WTC11 (cell line): ENCODE measurements at regions not wholly inside any gene's neighbourhood (a gene's known extent, or its start where the extent isn't known, plus 50 kb on each side); places are given as distances from the start of the nearest gene placed in this dataset.

ENCODE experiments used
- ATAC-seq: fragments of 200-7000 bp; cut with Tn5 transposase; 2 replicates; pipeline ENCODE4 v1.10.0; 2021; ENCODE audit warnings: mild to moderate bottlenecking, moderate library complexity
- CTCF ChIA-PET: fragments of 300-600 bp; sonication (Branson Sonifier 250); formaldehyde crosslinking; loops from one replicate; lab custom pipeline; 2021; ENCODE audit warnings: antibody characterized with exemption; lab: Charles Lee
- POLR2A ChIA-PET: fragments of 350-600 bp; sonication (Branson Sonifier 250); formaldehyde crosslinking; loops from one replicate; lab custom pipeline; 2021; ENCODE audit warnings: antibody characterized with exemption; lab: Charles Lee
- DNase-seq: peaks from one replicate; pipeline ENCODE4 v3.0.0; 2021; ENCODE audit warnings: low spot score
- H3K27ac Mint-ChIP-seq: 2 replicates; pipeline ENCODE4 v1.8.0; 2021; ENCODE audit warnings: mixed read lengths
- H3K27me3 Mint-ChIP-seq: 2 replicates; pipeline ENCODE4 v1.8.0; 2021; ENCODE audit warnings: low read depth, mild to moderate bottlenecking, moderate library complexity, mixed read lengths
- H3K36me3 Mint-ChIP-seq: 2 replicates; pipeline ENCODE4 v1.8.0; 2021; ENCODE audit warnings: mixed read lengths
- H3K4me1 Mint-ChIP-seq: 2 replicates; pipeline ENCODE4 v1.8.0; 2022; ENCODE audit warnings: mixed read lengths
- H3K4me3 Mint-ChIP-seq: 2 replicates; pipeline ENCODE4 v1.8.0; 2021; ENCODE audit warnings: mild to moderate bottlenecking, moderate library complexity, mixed read lengths
- H3K9me3 Mint-ChIP-seq: 2 replicates; pipeline ENCODE4 v1.8.0; 2021; ENCODE audit warnings: mixed read lengths
- CREM ChIP-seq: sonication (generic); formaldehyde crosslinking; IDR thresholded peaks from 2 replicates; pipeline ENCODE4 v1.8.1; 2022; ENCODE audit warnings: mild to moderate bottlenecking, missing genetic modification reagents, moderate library complexity
- ERG ChIP-seq: fragments of 250-450 bp; sonication (Bioruptor Pico); IDR thresholded peaks from 2 replicates; pipeline ENCODE4 v1.8.0; 2021; ENCODE audit warnings: mild to moderate bottlenecking
- FOXK1 ChIP-seq: sonication (generic); formaldehyde crosslinking; IDR thresholded peaks from 2 replicates; pipeline ENCODE4 v1.8.0; 2022; ENCODE audit warnings: mild to moderate bottlenecking, moderate library complexity, missing genetic modification reagents
- GTF2I ChIP-seq: fragments of 250-450 bp; sonication (Bioruptor Pico); conservative IDR thresholded peaks from 2 replicates; pipeline ENCODE4 v1.4.0; 2021; ENCODE audit warnings: mild to moderate bottlenecking
- HMGA2 ChIP-seq: fragments of 250-450 bp; sonication (Bioruptor Pico); IDR thresholded peaks from 2 replicates; pipeline ENCODE4 v1.4.0; 2021; ENCODE audit warnings: mild to moderate bottlenecking, moderate library complexity
- MYBL2 ChIP-seq: sonication (generic); formaldehyde crosslinking; IDR thresholded peaks from 2 replicates; pipeline ENCODE4 v1.8.1; 2023; ENCODE audit warnings: mild to moderate bottlenecking, moderate library complexity, missing genetic modification reagents
- NFATC4 ChIP-seq: fragments of 250-450 bp; sonication (Bioruptor Pico); IDR thresholded peaks from 2 replicates; pipeline ENCODE4 v1.9.0; 2021; ENCODE audit warnings: mild to moderate bottlenecking
- NFE2L1 ChIP-seq: sonication (generic); formaldehyde crosslinking; IDR thresholded peaks from 2 replicates; pipeline ENCODE4 v1.8.1; 2023; ENCODE audit warnings: missing genetic modification reagents
- NR3C1 ChIP-seq: sonication (generic); formaldehyde crosslinking; conservative IDR thresholded peaks from 2 replicates; pipeline ENCODE4 v1.8.1; 2023; ENCODE audit warnings: low read depth, mild to moderate bottlenecking, missing genetic modification reagents
- PRRX2 ChIP-seq: fragments of 250-450 bp; sonication (Bioruptor Pico); IDR thresholded peaks from 2 replicates; pipeline ENCODE4 v1.8.0; 2021; ENCODE audit warnings: mild to moderate bottlenecking
- SMAD3 ChIP-seq: sonication (generic); formaldehyde crosslinking; IDR thresholded peaks from 2 replicates; pipeline ENCODE4 v1.8.0; 2022; ENCODE audit warnings: missing genetic modification reagents, mild to moderate bottlenecking, borderline replicate concordance
- SMAD4 ChIP-seq: sonication (generic); formaldehyde crosslinking; IDR thresholded peaks from 2 replicates; pipeline ENCODE4 v1.8.0; 2022; ENCODE audit warnings: mild to moderate bottlenecking, missing genetic modification reagents
- TCF7 ChIP-seq: sonication (generic); formaldehyde crosslinking; IDR thresholded peaks from 2 replicates; pipeline ENCODE4 v1.8.0; 2022; ENCODE audit warnings: mild to moderate bottlenecking, low read depth, missing genetic modification reagents, moderate library complexity
- TEAD4 ChIP-seq: sonication (generic); formaldehyde crosslinking; IDR thresholded peaks from 2 replicates; pipeline ENCODE4 v1.8.0; 2022; ENCODE audit warnings: mild to moderate bottlenecking, missing genetic modification reagents
- ZNF416 ChIP-seq: fragments of 250-450 bp; sonication (Bioruptor Pico); IDR thresholded peaks from 2 replicates; pipeline ENCODE4 v1.9.0; 2021; ENCODE audit warnings: mild to moderate bottlenecking, inconsistent platforms
- TF ChIP-seq, protein P1 (sequence below): sonication (generic); formaldehyde crosslinking; IDR thresholded peaks from 2 replicates; pipeline ENCODE4 v1.8.0; 2022; ENCODE audit warnings: mild to moderate bottlenecking, missing genetic modification reagents
- TF ChIP-seq, protein P2 (sequence below): sonication (generic); formaldehyde crosslinking; IDR thresholded peaks from 2 replicates; pipeline ENCODE4 v1.8.1; 2023; ENCODE audit warnings: mild to moderate bottlenecking, moderate library complexity, missing genetic modification reagents
- TF ChIP-seq, protein P3 (sequence below): sonication (generic); formaldehyde crosslinking; conservative IDR thresholded peaks from 2 replicates; pipeline ENCODE4 v1.8.1; 2023; ENCODE audit warnings: mild to moderate bottlenecking, low read depth, missing genetic modification reagents, moderate library complexity
- TF ChIP-seq, protein P4 (sequence below): sonication (generic); formaldehyde crosslinking; IDR thresholded peaks from 2 replicates; pipeline ENCODE4 v1.8.0; 2023; ENCODE audit warnings: missing genetic modification reagents
- TF ChIP-seq, protein P5 (sequence below): sonication (generic); formaldehyde crosslinking; IDR thresholded peaks from 2 replicates; pipeline ENCODE4 v1.8.1; 2022; ENCODE audit warnings: missing genetic modification reagents, borderline replicate concordance
- TF ChIP-seq, protein P6 (sequence below): sonication (generic); formaldehyde crosslinking; IDR thresholded peaks from 2 replicates; pipeline ENCODE4 v1.8.1; 2022; ENCODE audit warnings: mild to moderate bottlenecking, missing genetic modification reagents, moderate library complexity, borderline replicate concordance

- Mint-ChIP-seq H3K4me3 (no peak overlapping the region), H3K36me3 (no peaks in the 10 kb centered on the region), H3K9me3 (no peaks in the 10 kb centered on the region), H3K4me1 (peaks cover 31% of the 10 kb centered on the region), H3K27me3 (no peaks in the 10 kb centered on the region), H3K27ac (no peak overlapping the region)
- ChIA-PET CTCF (no interaction called here), POLR2A (no interaction called here)
- ATAC-seq (no peak), DNase-seq (no peak)
- TF ChIP-seq FOXK1 (CRISPR knock-in tag) = no peak
- no peak for TF ChIP-seq HMGA2 (CRISPR knock-in tag)
- no peak for TF ChIP-seq TCF7 (CRISPR knock-in tag)
- TF ChIP-seq, protein P1, sequence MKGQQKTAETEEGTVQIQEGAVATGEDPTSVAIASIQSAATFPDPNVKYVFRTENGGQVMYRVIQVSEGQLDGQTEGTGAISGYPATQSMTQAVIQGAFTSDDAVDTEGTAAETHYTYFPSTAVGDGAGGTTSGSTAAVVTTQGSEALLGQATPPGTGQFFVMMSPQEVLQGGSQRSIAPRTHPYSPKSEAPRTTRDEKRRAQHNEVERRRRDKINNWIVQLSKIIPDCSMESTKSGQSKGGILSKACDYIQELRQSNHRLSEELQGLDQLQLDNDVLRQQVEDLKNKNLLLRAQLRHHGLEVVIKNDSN (CRISPR knock-in tag) = no peak
- no peak for TF ChIP-seq NFATC4
- TF ChIP-seq, protein P2, sequence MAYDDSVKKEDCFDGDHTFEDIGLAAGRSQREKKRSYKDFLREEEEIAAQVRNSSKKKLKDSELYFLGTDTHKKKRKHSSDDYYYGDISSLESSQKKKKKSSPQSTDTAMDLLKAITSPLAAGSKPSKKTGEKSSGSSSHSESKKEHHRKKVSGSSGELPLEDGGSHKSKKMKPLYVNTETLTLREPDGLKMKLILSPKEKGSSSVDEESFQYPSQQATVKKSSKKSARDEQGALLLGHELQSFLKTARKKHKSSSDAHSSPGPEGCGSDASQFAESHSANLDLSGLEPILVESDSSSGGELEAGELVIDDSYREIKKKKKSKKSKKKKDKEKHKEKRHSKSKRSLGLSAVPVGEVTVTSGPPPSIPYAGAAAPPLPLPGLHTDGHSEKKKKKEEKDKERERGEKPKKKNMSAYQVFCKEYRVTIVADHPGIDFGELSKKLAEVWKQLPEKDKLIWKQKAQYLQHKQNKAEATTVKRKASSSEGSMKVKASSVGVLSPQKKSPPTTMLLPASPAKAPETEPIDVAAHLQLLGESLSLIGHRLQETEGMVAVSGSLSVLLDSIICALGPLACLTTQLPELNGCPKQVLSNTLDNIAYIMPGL (CRISPR knock-in tag) = no peak
- TF ChIP-seq, protein P3, sequence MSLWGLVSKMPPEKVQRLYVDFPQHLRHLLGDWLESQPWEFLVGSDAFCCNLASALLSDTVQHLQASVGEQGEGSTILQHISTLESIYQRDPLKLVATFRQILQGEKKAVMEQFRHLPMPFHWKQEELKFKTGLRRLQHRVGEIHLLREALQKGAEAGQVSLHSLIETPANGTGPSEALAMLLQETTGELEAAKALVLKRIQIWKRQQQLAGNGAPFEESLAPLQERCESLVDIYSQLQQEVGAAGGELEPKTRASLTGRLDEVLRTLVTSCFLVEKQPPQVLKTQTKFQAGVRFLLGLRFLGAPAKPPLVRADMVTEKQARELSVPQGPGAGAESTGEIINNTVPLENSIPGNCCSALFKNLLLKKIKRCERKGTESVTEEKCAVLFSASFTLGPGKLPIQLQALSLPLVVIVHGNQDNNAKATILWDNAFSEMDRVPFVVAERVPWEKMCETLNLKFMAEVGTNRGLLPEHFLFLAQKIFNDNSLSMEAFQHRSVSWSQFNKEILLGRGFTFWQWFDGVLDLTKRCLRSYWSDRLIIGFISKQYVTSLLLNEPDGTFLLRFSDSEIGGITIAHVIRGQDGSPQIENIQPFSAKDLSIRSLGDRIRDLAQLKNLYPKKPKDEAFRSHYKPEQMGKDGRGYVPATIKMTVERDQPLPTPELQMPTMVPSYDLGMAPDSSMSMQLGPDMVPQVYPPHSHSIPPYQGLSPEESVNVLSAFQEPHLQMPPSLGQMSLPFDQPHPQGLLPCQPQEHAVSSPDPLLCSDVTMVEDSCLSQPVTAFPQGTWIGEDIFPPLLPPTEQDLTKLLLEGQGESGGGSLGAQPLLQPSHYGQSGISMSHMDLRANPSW (CRISPR knock-in tag) = no peak
These were observed 166.5 kb upstream of the KCNJ3 start for GRCh38 chr2:154532004-154532403.

DNA sequence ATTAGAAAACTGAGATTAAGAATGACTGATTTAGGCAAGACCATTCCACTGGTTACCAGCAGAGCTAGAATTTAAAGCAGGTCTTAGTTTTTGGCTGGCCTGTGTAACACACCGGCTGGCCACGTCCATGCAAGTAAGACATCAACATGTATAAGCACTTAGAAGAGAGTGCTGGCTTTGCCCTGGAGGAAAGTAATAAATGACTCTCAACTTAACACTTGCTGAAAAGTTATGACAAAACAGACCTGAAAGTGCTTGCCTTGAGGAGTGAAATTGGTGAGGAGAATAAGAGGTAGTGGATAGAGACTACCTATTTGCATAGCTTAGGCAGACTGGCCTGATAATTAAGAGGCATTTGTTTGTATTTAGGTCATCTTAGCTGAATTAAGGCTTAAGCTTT lies 165.7 kb upstream of the KCNJ3 start:
- ChIA-PET CTCF (no interaction called here), POLR2A (no interaction called here)
- Mint-ChIP-seq H3K9me3 (no peaks in the 10 kb centered on the region), H3K27ac (no peak overlapping the region), H3K27me3 (no peaks in the 10 kb centered on the region), H3K36me3 (no peaks in the 10 kb centered on the region), H3K4me1 (peaks cover 31% of the 10 kb centered on the region), H3K4me3 (no peak overlapping the region)
- DNase-seq = no peak
- no peak for TF ChIP-seq ZNF416 (CRISPR knock-in tag)
- no peak for TF ChIP-seq NFE2L1 (CRISPR knock-in tag)
- TF ChIP-seq, protein P4, sequence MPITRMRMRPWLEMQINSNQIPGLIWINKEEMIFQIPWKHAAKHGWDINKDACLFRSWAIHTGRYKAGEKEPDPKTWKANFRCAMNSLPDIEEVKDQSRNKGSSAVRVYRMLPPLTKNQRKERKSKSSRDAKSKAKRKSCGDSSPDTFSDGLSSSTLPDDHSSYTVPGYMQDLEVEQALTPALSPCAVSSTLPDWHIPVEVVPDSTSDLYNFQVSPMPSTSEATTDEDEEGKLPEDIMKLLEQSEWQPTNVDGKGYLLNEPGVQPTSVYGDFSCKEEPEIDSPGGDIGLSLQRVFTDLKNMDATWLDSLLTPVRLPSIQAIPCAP = no peak
- TF ChIP-seq CREM (CRISPR knock-in tag) = no peak
- no peak for TF ChIP-seq SMAD3
- ATAC-seq = peak; percentile 35

GRCh38 chr2:154533300-154533940 lies 165.1 kb upstream of the KCNJ3 start:
- no peak overlapping the region for H3K27ac Mint-ChIP-seq
- ChIA-PET CTCF (no interaction called here), POLR2A (no interaction called here)
- H3K4me1 Mint-ChIP-seq = peaks cover 31% of the 10 kb centered on the region
- no peak for TF ChIP-seq TEAD4 (CRISPR knock-in tag)
- TF ChIP-seq, protein P5, sequence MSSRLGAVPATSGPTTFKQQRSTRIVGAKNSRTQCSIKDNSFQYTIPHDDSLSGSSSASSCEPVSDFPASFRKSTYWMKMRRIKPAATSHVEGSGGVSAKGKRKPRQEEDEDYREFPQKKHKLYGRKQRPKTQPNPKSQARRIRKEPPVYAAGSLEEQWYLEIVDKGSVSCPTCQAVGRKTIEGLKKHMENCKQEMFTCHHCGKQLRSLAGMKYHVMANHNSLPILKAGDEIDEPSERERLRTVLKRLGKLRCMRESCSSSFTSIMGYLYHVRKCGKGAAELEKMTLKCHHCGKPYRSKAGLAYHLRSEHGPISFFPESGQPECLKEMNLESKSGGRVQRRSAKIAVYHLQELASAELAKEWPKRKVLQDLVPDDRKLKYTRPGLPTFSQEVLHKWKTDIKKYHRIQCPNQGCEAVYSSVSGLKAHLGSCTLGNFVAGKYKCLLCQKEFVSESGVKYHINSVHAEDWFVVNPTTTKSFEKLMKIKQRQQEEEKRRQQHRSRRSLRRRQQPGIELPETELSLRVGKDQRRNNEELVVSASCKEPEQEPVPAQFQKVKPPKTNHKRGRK (CRISPR knock-in tag) = no peak
- TF ChIP-seq MYBL2 (CRISPR knock-in tag) = no peak
- TF ChIP-seq NR3C1 = no peak
- TF ChIP-seq ERG = no peak
- TF ChIP-seq GTF2I (CRISPR knock-in tag) = no peak
- TF ChIP-seq, protein P6, sequence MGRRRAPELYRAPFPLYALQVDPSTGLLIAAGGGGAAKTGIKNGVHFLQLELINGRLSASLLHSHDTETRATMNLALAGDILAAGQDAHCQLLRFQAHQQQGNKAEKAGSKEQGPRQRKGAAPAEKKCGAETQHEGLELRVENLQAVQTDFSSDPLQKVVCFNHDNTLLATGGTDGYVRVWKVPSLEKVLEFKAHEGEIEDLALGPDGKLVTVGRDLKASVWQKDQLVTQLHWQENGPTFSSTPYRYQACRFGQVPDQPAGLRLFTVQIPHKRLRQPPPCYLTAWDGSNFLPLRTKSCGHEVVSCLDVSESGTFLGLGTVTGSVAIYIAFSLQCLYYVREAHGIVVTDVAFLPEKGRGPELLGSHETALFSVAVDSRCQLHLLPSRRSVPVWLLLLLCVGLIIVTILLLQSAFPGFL = no peak
- TF ChIP-seq SMAD4 (CRISPR knock-in tag) = no peak
- TF ChIP-seq PRRX2 = no peak
- DNase-seq (no peak), ATAC-seq (peak; percentile 91)
- no peaks in the 10 kb centered on the region for H3K9me3 Mint-ChIP-seq
- no peaks in the 10 kb centered on the region for H3K36me3 Mint-ChIP-seq
- no peak overlapping the region for H3K4me3 Mint-ChIP-seq
- no peaks in the 10 kb centered on the region for H3K27me3 Mint-ChIP-seq
